H9 (cell line): ENCODE measurements at regions not wholly inside any gene's neighbourhood (a gene's known extent, or its start where the extent isn't known, plus 50 kb on each side); places are given as distances from the start of the nearest gene placed in this dataset.

Source experiments
- DNase-seq: peaks from one replicate; pipeline ENCODE4 v3.0.0-alpha.2; 2017
- H2AFZ ChIP-seq: one replicate; pipeline ENCODE4 v1.6.1; 2013; ENCODE audit warnings: mild to moderate bottlenecking, low read length, control low read depth, moderate library complexity
- H2AK5ac ChIP-seq: 2 replicates; pipeline ENCODE4 v1.6.1; 2013; ENCODE audit warnings: low read length, control low read depth, mixed read lengths; ENCODE audit not compliant: insufficient read length
- H2BK120ac ChIP-seq: one replicate; pipeline ENCODE4 v1.6.1; 2013; ENCODE audit warnings: low read depth, mild to moderate bottlenecking, low read length, control low read depth, inconsistent platforms; ENCODE audit not compliant: poor library complexity, severe bottlenecking
- H2BK12ac ChIP-seq: 2 replicates; pipeline ENCODE4 v1.6.1; 2013; ENCODE audit warnings: low read length, control low read depth, mixed read lengths, low read depth; ENCODE audit not compliant: insufficient read length
- H2BK15ac ChIP-seq: 2 replicates; pipeline ENCODE4 v1.6.1; 2013; ENCODE audit warnings: low read depth, low read length, control low read depth
- H2BK20ac ChIP-seq: one replicate; pipeline ENCODE4 v1.6.1; 2013; ENCODE audit warnings: low read depth, mild to moderate bottlenecking, low read length, control low read depth, inconsistent platforms; ENCODE audit not compliant: poor library complexity, severe bottlenecking
- H2BK5ac ChIP-seq: 2 replicates; pipeline ENCODE4 v1.6.1; 2013; ENCODE audit warnings: low read length, control low read depth, mixed read lengths; ENCODE audit not compliant: insufficient read length
- H3K14ac ChIP-seq: 2 replicates; pipeline ENCODE4 v1.6.1; 2013; ENCODE audit warnings: low read length, control low read depth; ENCODE audit not compliant: insufficient read depth
- H3K18ac ChIP-seq: 2 replicates; pipeline ENCODE4 v1.6.1; 2013; ENCODE audit warnings: low read depth, mild to moderate bottlenecking, mixed read lengths, low read length, control low read depth; ENCODE audit not compliant: insufficient read length
- H3K23ac ChIP-seq: 2 replicates; pipeline ENCODE4 v1.6.1; 2013; ENCODE audit warnings: low read length, control low read depth, mixed read lengths, low read depth; ENCODE audit not compliant: insufficient read length
- H3K23me2 ChIP-seq: 2 replicates; pipeline ENCODE4 v1.6.1; 2013; ENCODE audit warnings: low read depth, mild to moderate bottlenecking, mixed read lengths, low read length, control low read depth; ENCODE audit not compliant: insufficient read length, poor library complexity, severe bottlenecking
- H3K27ac ChIP-seq: 2 replicates; pipeline ENCODE4 v1.5.1; 2013; ENCODE audit warnings: low read length, control low read depth, mixed read lengths, low read depth; ENCODE audit not compliant: insufficient read length
- H3K27me3 ChIP-seq: 2 replicates; pipeline ENCODE4 v1.6.1; 2013; ENCODE audit warnings: low read length, control low read depth, inconsistent platforms; ENCODE audit not compliant: insufficient read depth
- H3K4ac ChIP-seq: 2 replicates; pipeline ENCODE4 v1.6.1; 2013; ENCODE audit warnings: low read depth, mild to moderate bottlenecking, control low read depth, inconsistent platforms, low read length, moderate library complexity
- H3K4me1 ChIP-seq: 2 replicates; pipeline ENCODE4 v1.6.1; 2013; ENCODE audit warnings: low read length, control low read depth, inconsistent platforms; ENCODE audit not compliant: insufficient read depth
- H3K4me2 ChIP-seq: 2 replicates; pipeline ENCODE4 v1.6.1; 2013; ENCODE audit warnings: low read length, control low read depth, mixed read lengths; ENCODE audit not compliant: insufficient read length, insufficient read depth
- H3K56ac ChIP-seq: 2 replicates; pipeline ENCODE4 v1.6.1; 2013; ENCODE audit warnings: low read depth, mild to moderate bottlenecking, mixed read lengths, low read length, control low read depth; ENCODE audit not compliant: insufficient read length
- H3K79me1 ChIP-seq: 2 replicates; pipeline ENCODE4 v1.6.1; 2013; ENCODE audit warnings: low read depth, mild to moderate bottlenecking, moderate library complexity, low read length, control low read depth, inconsistent platforms; ENCODE audit not compliant: insufficient read depth, poor library complexity, severe bottlenecking
- H3K79me2 ChIP-seq: 2 replicates; pipeline ENCODE4 v1.6.1; 2013; ENCODE audit warnings: low read length, control low read depth, inconsistent platforms; ENCODE audit not compliant: insufficient read depth
- H3K9ac ChIP-seq: 2 replicates; pipeline ENCODE4 v1.6.1; 2013; ENCODE audit warnings: low read length, control low read depth, mixed read lengths; ENCODE audit not compliant: insufficient read length; ENCODE audit errors: extremely low read depth
- H3K9me3 ChIP-seq: one replicate; pipeline ENCODE4 v1.6.1; 2013; ENCODE audit warnings: low read depth, low read length, inconsistent platforms; ENCODE audit not compliant: control insufficient read depth
- H3T11ph ChIP-seq: one replicate; pipeline ENCODE4 v1.6.1; 2013; ENCODE audit warnings: mild to moderate bottlenecking, low read length, control low read depth, inconsistent platforms
- H4K20me1 ChIP-seq: one replicate; pipeline ENCODE4 v1.6.1; 2013; ENCODE audit not compliant: control insufficient read depth, insufficient read length, insufficient read depth
- H4K5ac ChIP-seq: 2 replicates; pipeline ENCODE4 v1.6.1; 2013; ENCODE audit warnings: low read depth, mild to moderate bottlenecking, mixed read lengths, low read length, control low read depth; ENCODE audit not compliant: insufficient read length
- H4K8ac ChIP-seq: replicated peaks from 2 replicates; pipeline ENCODE4 v1.6.1; 2013; ENCODE audit warnings: low read length, control low read depth, mixed read lengths, low read depth; ENCODE audit not compliant: insufficient read length
- H4K91ac ChIP-seq: 2 replicates; pipeline ENCODE4 v1.6.1; 2013; ENCODE audit warnings: low read depth, mild to moderate bottlenecking, moderate library complexity, mixed read lengths, low read length, control low read depth; ENCODE audit not compliant: insufficient read length
- H3K27ac Mint-ChIP-seq, 3 experiments: 2 replicates in 2 of 3; 3 replicates in 1 of 3; pipeline ENCODE4 v1.8.0; 2020 to 2021; ENCODE audit warnings: mixed read lengths in 3 of 3, mild to moderate bottlenecking in 1 of 3, moderate library complexity in 1 of 3
- H3K27me3 Mint-ChIP-seq: 2 replicates; pipeline ENCODE4 v1.8.0; 2021; ENCODE audit warnings: low read depth, mild to moderate bottlenecking, moderate library complexity, mixed read lengths
- H3K36me3 Mint-ChIP-seq, 3 experiments: 2 replicates in 2 of 3; 3 replicates in 1 of 3; pipeline ENCODE4 v1.8.0; 2020 to 2021; ENCODE audit warnings: low read depth in 3 of 3, mixed read lengths in 3 of 3; ENCODE audit not compliant: insufficient read depth in 1 of 3
- H3K4me1 Mint-ChIP-seq, 2 experiments: 2 replicates each; pipeline ENCODE4 v1.8.0; 2020; ENCODE audit warnings: mixed read lengths in 2 of 2
- H3K4me3 Mint-ChIP-seq, 2 experiments: 2 replicates in 1 of 2; 3 replicates in 1 of 2; pipeline ENCODE4 v1.8.0; 2020 to 2021; ENCODE audit warnings: mild to moderate bottlenecking in 2 of 2, mixed read lengths in 2 of 2, moderate library complexity in 1 of 2
- H3K9me3 Mint-ChIP-seq, 2 experiments: 2 replicates in 1 of 2; 3 replicates in 1 of 2; pipeline ENCODE4 v1.8.0; 2020; ENCODE audit warnings: mild to moderate bottlenecking in 2 of 2, mixed read lengths in 2 of 2, moderate library complexity in 1 of 2
- WGBS: extraction: QIAGEN DNeasy Blood & Tissue Kit; methylation state at CpG from one replicate; pipeline ENCODE4 v1.1.7; 2013; ENCODE audit warnings: missing lambda C conversion rate, low lambda C conversion rate, mixed read lengths; ENCODE audit not compliant: insufficient read length; ENCODE audit errors: extremely low coverage; 5-methylcytosine and 5-hydroxymethylcytosine counted together
- TF ChIP-seq, protein P1 (sequence below): fragments of 200-600 bp; sonication (generic); conservative IDR thresholded peaks from 3 replicates; pipeline ENCODE4 v1.8.0; 2021; ENCODE audit warnings: antibody characterized with exemption, mild to moderate bottlenecking

DNA sequence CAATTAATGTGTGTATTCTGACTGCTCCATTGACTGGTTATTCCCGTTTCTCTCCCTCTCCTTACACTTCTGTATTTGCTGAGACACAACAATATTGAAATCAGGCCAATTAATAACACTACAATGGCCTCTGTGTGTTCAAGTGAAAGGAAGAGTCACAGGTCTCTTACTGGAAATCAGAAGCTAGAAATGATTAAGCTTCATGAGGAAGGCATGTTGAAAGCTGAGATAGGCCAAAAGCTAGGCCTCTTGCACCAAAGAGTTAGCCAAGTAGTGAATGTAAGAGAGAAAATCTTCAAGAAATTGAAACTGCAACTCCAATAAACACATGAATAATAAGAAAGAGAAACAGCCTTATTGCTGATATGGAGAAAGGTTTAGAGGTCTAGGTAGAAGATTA lies 489.5 kb upstream of the CITED2 start:
- no peak for DNase-seq
- no peak overlapping the region for H2AK5ac ChIP-seq
- no peak overlapping the region for H3K14ac ChIP-seq
- TF ChIP-seq, protein P1, sequence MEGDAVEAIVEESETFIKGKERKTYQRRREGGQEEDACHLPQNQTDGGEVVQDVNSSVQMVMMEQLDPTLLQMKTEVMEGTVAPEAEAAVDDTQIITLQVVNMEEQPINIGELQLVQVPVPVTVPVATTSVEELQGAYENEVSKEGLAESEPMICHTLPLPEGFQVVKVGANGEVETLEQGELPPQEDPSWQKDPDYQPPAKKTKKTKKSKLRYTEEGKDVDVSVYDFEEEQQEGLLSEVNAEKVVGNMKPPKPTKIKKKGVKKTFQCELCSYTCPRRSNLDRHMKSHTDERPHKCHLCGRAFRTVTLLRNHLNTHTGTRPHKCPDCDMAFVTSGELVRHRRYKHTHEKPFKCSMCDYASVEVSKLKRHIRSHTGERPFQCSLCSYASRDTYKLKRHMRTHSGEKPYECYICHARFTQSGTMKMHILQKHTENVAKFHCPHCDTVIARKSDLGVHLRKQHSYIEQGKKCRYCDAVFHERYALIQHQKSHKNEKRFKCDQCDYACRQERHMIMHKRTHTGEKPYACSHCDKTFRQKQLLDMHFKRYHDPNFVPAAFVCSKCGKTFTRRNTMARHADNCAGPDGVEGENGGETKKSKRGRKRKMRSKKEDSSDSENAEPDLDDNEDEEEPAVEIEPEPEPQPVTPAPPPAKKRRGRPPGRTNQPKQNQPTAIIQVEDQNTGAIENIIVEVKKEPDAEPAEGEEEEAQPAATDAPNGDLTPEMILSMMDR: no peak
- H4K5ac ChIP-seq: no peak overlapping the region
- no peak overlapping the region for H3K27ac ChIP-seq
- no peak overlapping the region for H2BK120ac ChIP-seq
- no peak overlapping the region for H3K18ac ChIP-seq
- no peaks in the 10 kb centered on the region for H3K79me1 ChIP-seq
- Mint-ChIP-seq H3K4me1 (no peaks in the 10 kb centered on the region), H3K4me3 (no peak overlapping the region), H3K27me3 (no peaks in the 10 kb centered on the region), H3K27ac (no peak overlapping the region), H3K36me3 (0 out of 7 replicates have a peak, but pooled peaks cover 0 to 4% (median 0%) of the 10 kb centered on the region in 3 experiments), H3K9me3 (0 out of 5 replicates have a peak, but pooled peaks cover 0 to 2% of the 10 kb centered on the region in 2 experiments)
- H2BK12ac ChIP-seq: no peak overlapping the region
- H4K91ac ChIP-seq: no peak overlapping the region
- no peak overlapping the region for H3K4ac ChIP-seq
- no peak overlapping the region for H3K23ac ChIP-seq
- no peaks in the 10 kb centered on the region for H4K20me1 ChIP-seq
- no peaks in the 10 kb centered on the region for H3K4me1 ChIP-seq
- H3T11ph ChIP-seq: no peak overlapping the region
- no peak overlapping the region for H3K56ac ChIP-seq
- H3K27me3 ChIP-seq: no peaks in the 10 kb centered on the region
- no peaks in the 10 kb centered on the region for H3K23me2 ChIP-seq
- H2BK5ac ChIP-seq: no peak overlapping the region
- H3K9me3 ChIP-seq: no peaks in the 10 kb centered on the region
- H2BK15ac ChIP-seq: no peak overlapping the region
- no peak overlapping the region for H4K8ac ChIP-seq
- no peak overlapping the region for H3K9ac ChIP-seq
- no CpG with 5 or more reads among the region's 1 CpG for WGBS
- no peak overlapping the region for H3K4me2 ChIP-seq
- no peaks in the 10 kb centered on the region for H3K79me2 ChIP-seq
- H2AFZ ChIP-seq: no peak overlapping the region
- H2BK20ac ChIP-seq: no peak overlapping the region
